ENCODE measurements at regions not wholly inside any gene's neighbourhood (a gene's known extent, or its start where the extent isn't known, plus 50 kb on each side); places are given as distances from the start of the nearest gene placed in this dataset.

DNA sequence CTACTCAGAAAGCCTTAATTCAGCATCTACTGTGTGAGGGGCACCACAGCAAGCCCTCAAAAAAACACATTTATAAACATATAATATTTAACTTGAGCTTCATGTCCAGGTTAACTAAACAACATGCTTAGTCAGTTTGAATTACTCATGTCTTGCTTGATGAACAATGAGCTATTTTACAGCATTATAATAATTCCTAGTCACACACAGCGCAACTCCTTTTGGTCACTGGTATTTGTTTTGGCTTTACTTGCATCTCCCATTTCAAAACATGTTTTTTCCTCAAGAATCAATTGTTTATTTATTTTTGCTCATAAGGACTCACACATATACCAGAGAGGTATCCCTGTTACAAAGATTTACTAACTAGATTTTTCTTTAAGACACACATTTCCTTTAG lies 616.7 kb upstream of the DAB2 start:
- no peak for DNase-seq (ENCODE audit: low read depth)

DNA sequence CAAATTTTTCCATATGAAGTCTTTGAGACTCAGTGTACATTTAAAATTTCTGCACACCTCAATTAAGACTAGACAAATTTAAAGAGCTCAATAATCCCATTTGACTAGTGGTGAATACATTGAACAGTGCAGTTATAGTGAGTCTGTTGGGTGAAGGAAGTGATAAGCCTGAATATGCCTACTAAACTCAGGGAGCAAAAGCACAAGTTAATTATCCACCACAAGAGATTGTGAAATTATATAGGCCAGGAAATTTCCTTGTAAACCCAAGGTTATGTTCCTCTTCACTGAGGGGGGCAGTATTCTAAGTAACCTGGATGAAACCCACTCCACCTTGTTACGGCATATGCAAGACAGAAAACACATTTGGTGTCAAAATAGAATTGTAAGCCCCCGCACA lies 612.9 kb upstream of the DAB2 start:
- no peak for DNase-seq (ENCODE audit: low read depth)

DNA sequence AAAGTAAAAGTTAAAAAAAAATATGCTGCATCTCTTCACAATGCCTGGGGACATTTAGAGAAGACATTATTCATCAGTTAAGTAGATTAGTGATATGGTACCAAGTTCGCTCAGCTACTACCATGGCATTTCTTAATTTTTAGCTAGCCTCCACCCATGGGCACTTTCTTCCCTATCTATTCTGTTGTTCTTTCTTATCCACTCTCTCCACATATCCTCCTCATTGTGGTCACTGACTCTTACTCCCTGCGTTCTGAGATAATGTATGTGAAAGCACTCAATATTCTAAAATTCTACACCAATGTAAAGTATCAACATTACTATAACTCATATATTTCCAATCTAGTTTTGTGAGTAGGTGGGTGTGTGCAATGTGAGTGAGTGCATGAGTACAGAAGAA lies 609.7 kb upstream of the DAB2 start:
- DNase-seq (ENCODE audit: low read depth), result no peak

DNA sequence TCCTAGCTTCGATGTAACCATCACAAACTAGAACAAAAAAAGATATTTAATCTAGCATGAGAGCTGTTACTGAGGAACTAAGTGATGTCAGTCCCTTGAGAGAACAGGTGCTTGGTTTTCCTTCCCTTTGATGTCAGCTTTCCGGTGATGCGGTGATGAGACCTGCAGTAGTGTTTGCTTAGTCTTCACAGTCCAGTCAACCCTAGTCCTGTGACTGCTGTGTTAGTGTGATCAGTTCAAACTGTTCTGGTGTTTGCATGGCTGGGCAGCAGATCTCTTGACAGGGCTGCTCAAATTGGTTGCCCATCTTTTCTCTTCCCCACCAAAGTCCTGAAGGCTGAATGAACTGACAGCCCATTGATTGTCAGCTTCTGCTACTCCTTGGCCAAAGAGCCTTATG lies 608.6 kb upstream of the DAB2 start:
- DNase-seq (ENCODE audit: low read depth), result no peak

DNA sequence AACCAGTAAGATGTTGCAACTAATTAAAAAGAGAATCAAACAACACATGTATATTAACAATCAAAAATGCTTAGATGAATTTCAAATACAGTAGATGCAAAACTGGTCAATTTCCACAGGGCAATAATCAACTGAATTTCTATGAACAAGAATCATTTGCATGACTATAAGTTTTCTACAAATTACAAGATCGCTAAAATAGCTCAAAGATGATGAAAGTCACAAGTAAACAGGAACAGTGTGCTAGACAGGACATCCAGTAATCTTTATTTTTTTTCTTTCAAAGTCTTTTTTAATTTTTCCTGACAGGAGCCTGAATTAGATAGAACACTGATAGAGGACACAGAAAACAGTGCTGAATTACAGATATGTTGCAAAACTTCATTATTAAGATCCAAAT lies 608.2 kb upstream of the DAB2 start:
- no peak for DNase-seq (ENCODE audit: low read depth)

GRCh38 chr5:40030661-40031060 lies 605.9 kb upstream of the DAB2 start:
- DNase-seq (ENCODE audit: low read depth), result no peak

DNA sequence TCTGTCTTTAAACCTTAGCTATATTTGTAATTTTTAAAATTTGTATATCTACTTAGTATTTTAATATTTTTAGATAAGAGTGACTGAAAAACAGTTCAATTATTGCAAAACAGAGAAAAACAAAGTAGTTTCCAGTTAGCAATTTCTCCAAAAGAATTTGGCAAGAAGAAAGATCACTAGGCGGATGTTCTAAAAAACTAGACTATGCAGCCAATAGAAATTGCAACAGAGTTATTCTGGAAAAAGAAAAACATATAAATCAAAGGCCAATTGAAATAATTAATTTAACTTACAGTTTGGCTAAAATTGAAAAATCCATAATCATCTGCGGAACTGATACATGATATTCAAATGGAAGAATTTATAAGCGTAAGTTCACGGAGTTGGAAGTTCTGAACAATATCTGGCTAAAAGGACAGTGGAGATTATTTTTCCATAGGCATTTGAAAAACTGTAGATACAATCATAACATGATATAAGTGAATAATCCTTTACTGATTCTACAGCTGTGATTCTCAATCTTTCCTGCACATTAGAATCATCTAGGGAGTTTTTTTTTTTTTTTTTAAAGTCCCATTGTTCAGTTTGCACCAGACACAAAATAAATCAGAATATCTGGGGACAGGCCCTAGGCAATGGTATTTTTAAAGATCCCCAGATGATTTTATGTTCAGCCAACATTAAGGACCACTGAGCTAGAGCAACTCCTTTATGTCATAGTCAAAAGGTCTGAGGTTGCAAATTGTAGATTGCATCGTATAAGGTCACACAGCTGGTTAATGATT lies 605.1 kb upstream of the DAB2 start:
- no peak for DNase-seq (ENCODE audit: low read depth)

DNA sequence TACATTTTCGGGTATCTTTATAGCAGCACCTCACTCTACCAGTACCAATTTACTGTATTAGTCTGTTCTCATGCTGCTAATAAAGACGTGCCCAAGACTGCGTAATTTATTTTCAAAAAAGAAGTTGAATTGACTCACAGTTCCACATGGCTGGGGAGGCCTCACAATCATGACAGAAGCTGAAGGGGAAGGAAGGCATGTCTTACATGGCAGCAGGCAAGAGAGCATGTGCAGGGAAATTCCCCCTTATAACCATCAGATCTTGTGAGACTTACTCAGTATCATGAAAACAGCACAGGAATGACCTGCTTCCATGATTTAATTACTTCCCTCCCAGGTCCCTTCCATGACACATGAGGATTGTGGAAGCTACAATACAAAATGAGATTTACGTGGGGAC lies 602.6 kb upstream of the DAB2 start:
- DNase-seq (ENCODE audit: low read depth), result no peak

GRCh38 chr5:40025586-40025985 lies 600.8 kb upstream of the DAB2 start:
- no peak for DNase-seq (ENCODE audit: low read depth)

- DNase-seq (ENCODE audit: low read depth), result no peak
Measured at GRCh38 chr5:40022057-40022456, 597.3 kb upstream of the DAB2 start.

GRCh38 chr5:40021007-40021406 lies 596.2 kb upstream of the DAB2 start:
- DNase-seq (ENCODE audit: low read depth), result no peak

- DNase-seq (ENCODE audit: low read depth), result no peak
Measured at GRCh38 chr5:40017918-40018317, 593.1 kb upstream of the DAB2 start.

GRCh38 chr5:40017135-40017534 lies 592.4 kb upstream of the DAB2 start:
- DNase-seq (ENCODE audit: low read depth), result no peak

DNA sequence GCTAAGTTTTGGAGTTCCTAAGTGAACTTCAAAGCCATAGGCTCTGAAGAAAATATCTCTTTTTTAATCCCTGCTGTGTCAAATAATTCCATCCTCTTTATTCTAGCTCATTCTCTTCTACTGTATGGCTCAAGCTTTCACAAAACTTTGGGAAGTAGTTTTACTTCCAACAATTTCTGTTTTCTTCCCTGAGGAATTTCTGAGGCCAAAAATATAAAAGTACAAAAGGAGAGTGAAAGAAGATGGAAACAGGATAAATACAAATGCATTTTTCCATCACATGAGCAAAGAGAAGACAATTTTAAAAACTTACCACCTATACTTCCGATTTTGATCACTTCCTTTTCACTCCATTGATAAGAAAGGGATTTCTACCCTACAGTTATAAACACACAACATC lies 585.7 kb upstream of the DAB2 start:
- no peak for DNase-seq (ENCODE audit: low read depth)

DNA sequence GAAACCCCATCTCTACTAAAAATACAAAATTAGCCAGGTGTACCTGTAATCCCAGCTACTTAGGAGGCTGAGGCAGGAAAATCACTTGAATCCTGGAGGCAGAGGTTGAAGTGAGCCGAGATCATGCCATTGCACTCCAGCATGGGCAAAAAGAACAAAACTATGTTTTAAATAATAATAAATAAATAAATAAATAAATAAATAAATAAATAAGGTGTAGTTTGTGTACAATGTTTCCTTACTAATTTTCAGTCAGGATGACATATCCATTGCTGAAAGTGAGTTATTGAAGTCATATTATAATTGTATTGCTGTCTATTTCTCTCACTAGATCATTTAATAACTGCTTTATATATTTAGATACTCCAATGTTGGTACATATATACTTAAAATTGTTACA lies 581.5 kb upstream of the DAB2 start:
- no peak for DNase-seq (ENCODE audit: low read depth)

- DNase-seq (ENCODE audit: low read depth), result no peak
Measured at GRCh38 chr5:40001796-40002195, 577.0 kb upstream of the DAB2 start.

- DNase-seq (ENCODE audit: low read depth), result no peak
Measured at GRCh38 chr5:39998518-39998917, 573.7 kb upstream of the DAB2 start.

GRCh38 chr5:39995990-39996389 lies 571.2 kb upstream of the DAB2 start:
- DNase-seq (ENCODE audit: low read depth), result no peak

DNA sequence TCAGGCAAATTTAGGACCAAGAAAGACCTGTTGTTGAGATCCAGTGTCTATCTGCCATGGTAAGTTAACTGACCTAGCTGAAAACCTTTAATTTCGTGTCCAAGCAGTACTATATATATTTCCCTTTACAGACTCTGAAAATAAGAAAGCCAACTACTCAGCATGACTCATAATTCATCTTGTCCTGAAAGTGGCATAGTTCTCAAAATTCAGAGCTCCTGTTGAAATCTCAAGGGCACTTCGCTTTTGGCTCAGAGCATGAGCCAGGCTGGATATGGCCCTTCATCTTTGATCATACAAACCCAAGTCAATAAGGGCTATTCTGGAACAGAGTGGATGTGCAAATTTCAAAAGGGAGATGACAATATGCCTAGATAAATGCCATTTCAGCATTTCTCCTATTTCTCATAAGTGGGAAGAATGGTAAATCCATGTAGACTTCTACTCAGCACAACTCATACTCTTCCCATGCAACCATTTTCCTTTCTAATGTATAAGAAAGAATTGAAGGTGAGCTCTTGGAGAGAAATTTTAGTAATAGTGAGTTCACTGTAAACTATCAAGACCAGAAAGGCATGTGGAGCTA lies 567.9 kb upstream of the DAB2 start:
- no peak for DNase-seq (ENCODE audit: low read depth)

- DNase-seq (ENCODE audit: low read depth), result no peak
Measured at GRCh38 chr5:39986614-39987013, 561.8 kb upstream of the DAB2 start.

DNA sequence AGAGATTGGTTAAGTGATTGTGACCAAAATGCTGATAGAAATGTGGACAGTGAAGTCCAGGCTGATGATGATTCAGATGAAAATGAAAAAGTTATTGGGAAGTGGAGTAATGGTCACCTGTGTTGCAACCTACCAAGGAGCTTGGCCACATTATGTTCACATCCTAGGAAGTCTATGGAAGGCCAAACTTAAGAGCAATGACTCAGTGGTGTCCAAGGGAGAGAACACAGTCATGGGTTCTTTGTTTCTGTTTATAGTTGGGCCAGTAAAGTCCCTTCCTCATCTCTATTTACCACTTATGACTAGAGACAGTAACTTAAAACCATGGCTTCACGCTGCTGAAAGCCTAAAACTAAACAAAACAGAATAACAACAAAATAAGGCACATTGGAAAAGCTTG lies 555.3 kb upstream of the DAB2 start:
- no peak for DNase-seq (ENCODE audit: low read depth)

GRCh38 chr5:39977066-39977655 lies 552.4 kb upstream of the DAB2 start:
- no peak for DNase-seq (ENCODE audit: low read depth)

DNA sequence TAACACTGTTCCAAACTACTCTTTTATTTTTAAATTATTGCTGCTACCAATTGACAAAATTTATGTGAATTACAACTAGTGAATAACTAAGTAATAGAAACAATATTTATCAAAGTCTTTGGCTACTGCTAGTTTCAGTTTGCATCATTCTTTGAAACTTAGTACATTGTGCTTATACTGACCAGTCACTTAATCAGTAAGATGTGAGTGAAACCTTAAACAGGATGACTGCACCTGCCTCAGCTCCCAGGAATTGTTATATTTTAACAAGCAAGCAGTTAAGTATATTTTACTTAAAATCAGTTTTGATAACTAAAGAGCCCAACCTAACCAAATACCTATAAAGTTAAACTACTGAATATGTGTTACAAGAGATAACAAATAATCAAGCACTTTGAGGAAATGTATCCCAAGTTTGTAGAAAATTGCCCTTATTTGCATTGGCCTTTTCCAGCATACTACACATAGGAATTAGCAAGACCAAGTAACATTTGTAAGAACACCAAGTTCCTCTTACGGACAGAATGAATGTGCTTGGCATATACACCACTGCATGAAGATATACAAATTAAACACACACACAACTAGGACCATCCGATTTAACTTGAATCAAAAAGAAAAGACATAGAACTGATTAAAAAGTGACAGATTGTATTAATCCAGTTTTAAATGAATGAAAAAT lies 545.5 kb upstream of the DAB2 start:
- DNase-seq (ENCODE audit: low read depth), result no peak
